H1 (cell line): ENCODE measurements at regions not wholly inside any gene's neighbourhood (a gene's known extent, or its start where the extent isn't known, plus 50 kb on each side); places are given as distances from the start of the nearest gene placed in this dataset.

Experiments used
- BACH1 ChIP-seq: IDR thresholded peaks from 2 replicates; pipeline ENCODE4 v1.6.1; 2012; ENCODE audit warnings: low read length, improper control_type of control experiment
- CHD1 ChIP-seq: IDR thresholded peaks from 2 replicates; pipeline ENCODE4 v1.6.1; 2012; ENCODE audit warnings: low read depth, low read length, improper control_type of control experiment
- CTBP2 ChIP-seq: IDR thresholded peaks from 2 replicates; pipeline ENCODE4 v1.7.0; 2011; ENCODE audit warnings: borderline replicate concordance, mild to moderate bottlenecking, moderate library complexity, mixed read lengths, low read length; ENCODE audit not compliant: insufficient read depth, insufficient read length
- JUND ChIP-seq: IDR thresholded peaks from 2 replicates; pipeline ENCODE4 v1.6.1; 2011; ENCODE audit warnings: mild to moderate bottlenecking, improper control_type of control experiment, low read length

DNA sequence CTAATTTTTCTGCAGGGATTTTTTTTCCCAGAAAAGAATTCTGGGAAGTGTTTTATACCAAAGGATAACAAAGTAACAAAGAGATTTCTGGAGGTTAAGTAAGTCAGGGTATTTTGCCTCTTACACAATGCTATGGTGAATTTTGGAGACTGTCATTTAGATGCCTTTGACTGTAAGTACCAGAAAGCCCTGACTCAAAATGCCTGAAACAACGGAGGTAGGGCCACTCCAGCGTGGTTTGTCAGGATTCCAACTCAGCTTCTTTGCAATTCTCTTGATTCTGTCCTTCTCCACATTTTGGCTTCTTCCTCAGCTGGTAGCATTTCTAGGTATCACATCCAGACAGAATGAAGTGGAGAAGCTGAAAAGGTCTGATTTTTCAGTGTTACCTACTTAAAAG is 106.5 kb downstream of the UCHL5 start (continued):
- no peak for TF ChIP-seq CTBP2
- TF ChIP-seq BACH1 = no peak
- TF ChIP-seq JUND = no peak
- TF ChIP-seq CHD1 = no peak
